Gastrocnemius medialis (tissue), 4 donors: ENCODE measurements at regions not wholly inside any gene's neighbourhood (a gene's known extent, or its start where the extent isn't known, plus 50 kb on each side); places are given as distances from the start of the nearest gene placed in this dataset.

Experiments used
- CTCF ChIP-seq, 5 experiments: fragments of 450-650 bp in 3 of 5; fragments of 200-600 bp in 2 of 5; sonication (generic) in 2 of 5; IDR thresholded peaks in 4 of 5; conservative IDR thresholded peaks in 1 of 5; 1 replicate in 4 of 5; 2 replicates in 1 of 5; pipeline ENCODE4 v1.5.1; 2016 to 2019; ENCODE audit warnings: antibody characterized with exemption in 5 of 5, mild to moderate bottlenecking in 3 of 5, moderate library complexity in 3 of 5
- POLR2A ChIP-seq, 2 donors: fragments of 450-650 bp; IDR thresholded peaks; one replicate each; pipeline ENCODE4 v1.6.1; 2017; ENCODE audit warnings: antibody characterized with exemption in 2 of 2, mild to moderate bottlenecking in 2 of 2, moderate library complexity in 2 of 2

GRCh38 chr2:71736986-71737385 is 283.6 kb downstream of the DYSF start:
- TF ChIP-seq CTCF (IDR thresholded peaks at IDR 0.05 in 4 of 5, conservative IDR thresholded peaks at IDR 0.05 in 1 of 5) (no peak), POLR2A (IDR thresholded peaks at IDR 0.05) (no peak)
